K562 (cell line): ENCODE measurements at regions not wholly inside any gene's neighbourhood (a gene's known extent, or its start where the extent isn't known, plus 50 kb on each side); places are given as distances from the start of the nearest gene placed in this dataset.

Source experiments
- ARID1B ChIP-seq: fragments of 450-650 bp; IDR thresholded peaks from 2 replicates; pipeline ENCODE4 v1.6.1; 2016; ENCODE audit warnings: antibody characterized with exemption, mild to moderate bottlenecking, inconsistent platforms
- BMI1 ChIP-seq: fragments of 150-350 bp; IDR thresholded peaks from 2 replicates; pipeline ENCODE4 v1.6.1; 2014; ENCODE audit warnings: low read length
- CBX3 ChIP-seq, 2 experiments: IDR thresholded peaks; 1 replicate in 1 of 2; 2 replicates in 1 of 2; pipeline ENCODE4 v1.6.1; 2012; ENCODE audit warnings: inconsistent platforms in 2 of 2, low read length in 2 of 2, borderline replicate concordance in 1 of 2, control low read depth in 1 of 2
- EHMT2 ChIP-seq: fragments of 450-650 bp; IDR thresholded peaks from 2 replicates; pipeline ENCODE4 v1.6.1; 2018; ENCODE audit warnings: antibody characterized with exemption
- ETV1 ChIP-seq: fragments of 450-650 bp; conservative IDR thresholded peaks from 2 replicates; pipeline ENCODE4 v1.6.1; 2016; ENCODE audit warnings: missing genetic modification characterization, control low read depth, low read depth, missing compliant biosample characterization
- EZH2 ChIP-seq: IDR thresholded peaks from 2 replicates; pipeline ENCODE4 v1.6.1; 2012; ENCODE audit warnings: low read depth, mild to moderate bottlenecking, inconsistent platforms, low read length, borderline replicate concordance
- JUN ChIP-seq, 2 experiments: sonication (generic) in 1 of 2; formaldehyde crosslinking in 1 of 2; IDR thresholded peaks; 2 replicates each; pipeline versions ENCODE4 v1.6.1 to v1.8.0; 2012 to 2022; ENCODE audit warnings: borderline replicate concordance in 2 of 2, mild to moderate bottlenecking in 2 of 2, improper control_type of control experiment in 1 of 2, low read depth in 1 of 2, low read length in 1 of 2, missing genetic modification reagents in 1 of 2
- JUNB ChIP-seq: fragments of 450-650 bp; formaldehyde crosslinking; conservative IDR thresholded peaks from 2 replicates; pipeline ENCODE4 v1.4.0; 2020; ENCODE audit warnings: mild to moderate bottlenecking
- KLF1 ChIP-seq: fragments of 450-650 bp; IDR thresholded peaks from 2 replicates; pipeline ENCODE4 v1.6.1; 2016; ENCODE audit warnings: missing genetic modification characterization, missing compliant biosample characterization
- KLF10 ChIP-seq: fragments of 250-450 bp; sonication (Bioruptor Pico); IDR thresholded peaks from 2 replicates; pipeline ENCODE4 v1.6.1; 2021; ENCODE audit warnings: matching md5 sums
- LEF1 ChIP-seq: fragments of 450-650 bp; IDR thresholded peaks from 2 replicates; pipeline ENCODE4 v1.6.1; 2016; ENCODE audit warnings: mild to moderate bottlenecking
- PCBP2 ChIP-seq: fragments of 200-400 bp; formaldehyde crosslinking; IDR thresholded peaks from 2 replicates; pipeline ENCODE4 v1.6.1; 2018; ENCODE audit warnings: low read length, low read depth, mild to moderate bottlenecking, moderate library complexity; ENCODE audit not compliant: poor library complexity, severe bottlenecking
- PML ChIP-seq: IDR thresholded peaks from 2 replicates; pipeline ENCODE4 v1.6.1; 2012; ENCODE audit warnings: low read length, inconsistent platforms
- SREBF2 ChIP-seq: sonication (generic); formaldehyde crosslinking; IDR thresholded peaks from 2 replicates; pipeline ENCODE4 v1.4.0; 2020; ENCODE audit warnings: mild to moderate bottlenecking, missing genetic modification reagents
- TCF7L2 ChIP-seq: fragments of 150-350 bp; IDR thresholded peaks from 2 replicates; pipeline ENCODE4 v1.6.1; 2016; ENCODE audit warnings: low read depth, mild to moderate bottlenecking, low read length, moderate library complexity
- TRIM24 ChIP-seq, 2 experiments: fragments of 450-650 bp; IDR thresholded peaks; 2 replicates each; pipeline ENCODE4 v1.6.1; 2016
- VEZF1 ChIP-seq: fragments of 200-800 bp; sonication (Bioruptor generic); IDR thresholded peaks from 2 replicates; pipeline ENCODE4 v1.6.1; 2017; ENCODE audit warnings: missing genetic modification characterization, missing compliant biosample characterization
- ZBTB2 ChIP-seq: fragments of 450-650 bp; IDR thresholded peaks from 2 replicates; pipeline ENCODE4 v1.6.1; 2016; ENCODE audit warnings: antibody characterized with exemption
- ZC3H11A ChIP-seq: IDR thresholded peaks from 2 replicates; pipeline ENCODE4 v1.6.1; 2012; ENCODE audit warnings: low read depth, low read length, improper control_type of control experiment
- ZNF253 ChIP-seq: fragments of 250-450 bp; sonication (Bioruptor Pico); conservative IDR thresholded peaks from 2 replicates; pipeline ENCODE4 v1.6.1; 2021; ENCODE audit warnings: mild to moderate bottlenecking
- ZNF316 ChIP-seq: fragments of 450-650 bp; IDR thresholded peaks from 2 replicates; pipeline ENCODE4 v1.6.1; 2016
- ZNF347 ChIP-seq: fragments of 450-650 bp; formaldehyde crosslinking; IDR thresholded peaks from 2 replicates; pipeline ENCODE4 v1.4.0; 2020; ENCODE audit warnings: low read depth, mild to moderate bottlenecking, moderate library complexity
- ZNF431 ChIP-seq: sonication (generic); formaldehyde crosslinking; IDR thresholded peaks from 2 replicates; pipeline ENCODE4 v1.8.0; 2022; ENCODE audit warnings: mild to moderate bottlenecking, missing genetic modification reagents
- ZNF551 ChIP-seq: fragments of 250-450 bp; sonication (Bioruptor Pico); IDR thresholded peaks from 2 replicates; pipeline ENCODE4 v1.5.0; 2021; ENCODE audit warnings: mild to moderate bottlenecking, moderate library complexity
- ZNF57 ChIP-seq: fragments of 450-650 bp; formaldehyde crosslinking; IDR thresholded peaks from 2 replicates; pipeline ENCODE4 v1.4.0; 2020; ENCODE audit warnings: mild to moderate bottlenecking, moderate library complexity
- ZZZ3 ChIP-seq: fragments of 450-650 bp; IDR thresholded peaks from 2 replicates; pipeline ENCODE4 v1.6.1; 2016; ENCODE audit warnings: antibody characterized with exemption, mild to moderate bottlenecking, moderate library complexity
- TF ChIP-seq, protein P1 (sequence below): fragments of 200-800 bp; sonication (Bioruptor generic); IDR thresholded peaks from 2 replicates; pipeline ENCODE4 v1.6.1; 2017; ENCODE audit warnings: missing genetic modification characterization, missing compliant biosample characterization

GRCh38 chr16:86664522-86665318 lies 86.4 kb downstream of the FOXL1 start (continued):
- TF ChIP-seq, protein P1, sequence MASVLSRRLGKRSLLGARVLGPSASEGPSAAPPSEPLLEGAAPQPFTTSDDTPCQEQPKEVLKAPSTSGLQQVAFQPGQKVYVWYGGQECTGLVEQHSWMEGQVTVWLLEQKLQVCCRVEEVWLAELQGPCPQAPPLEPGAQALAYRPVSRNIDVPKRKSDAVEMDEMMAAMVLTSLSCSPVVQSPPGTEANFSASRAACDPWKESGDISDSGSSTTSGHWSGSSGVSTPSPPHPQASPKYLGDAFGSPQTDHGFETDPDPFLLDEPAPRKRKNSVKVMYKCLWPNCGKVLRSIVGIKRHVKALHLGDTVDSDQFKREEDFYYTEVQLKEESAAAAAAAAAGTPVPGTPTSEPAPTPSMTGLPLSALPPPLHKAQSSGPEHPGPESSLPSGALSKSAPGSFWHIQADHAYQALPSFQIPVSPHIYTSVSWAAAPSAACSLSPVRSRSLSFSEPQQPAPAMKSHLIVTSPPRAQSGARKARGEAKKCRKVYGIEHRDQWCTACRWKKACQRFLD (CRISPR knock-in tag): 0 out of 2 replicates have a peak, but pooled peaks have one; percentile 35
- no peak; the same call in 1 of the 2 replicates for TF ChIP-seq ZBTB2
- no peak for TF ChIP-seq ZZZ3
- TF ChIP-seq ARID1B: peak; percentile 81
- no peak for TF ChIP-seq ZC3H11A
- no peak for TF ChIP-seq PML
- no peak for TF ChIP-seq KLF10 (CRISPR knock-in tag)
- peak; percentile 39 to 45; a peak in 2 of 4 replicates for TF ChIP-seq TRIM24 (IDR thresholded peaks at IDR 0.05)
- no peak for TF ChIP-seq ZNF253 (CRISPR knock-in tag)
- TF ChIP-seq EHMT2: 0 out of 2 replicates have a peak, but pooled peaks have one; percentile 32
- TF ChIP-seq ZNF551 (CRISPR knock-in tag): no peak
- no peak for TF ChIP-seq ZNF347 (CRISPR knock-in tag)
- TF ChIP-seq JUNB (CRISPR knock-in tag): 0 out of 2 replicates have a peak, but pooled peaks have one; percentile 26
- peak; percentile 73 for TF ChIP-seq ZNF316
- TF ChIP-seq JUN (IDR thresholded peaks at IDR 0.05; ENCODE audit: borderline replicate concordance, low read depth, low read length): peak; percentile 85
- no peak for TF ChIP-seq JUN (CRISPR knock-in tag; IDR thresholded peaks at IDR 0.05; ENCODE audit: borderline replicate concordance)
- TF ChIP-seq VEZF1 (CRISPR knock-in tag): peak; percentile 69
- no peak for TF ChIP-seq TCF7L2
- no peak for TF ChIP-seq EZH2
- TF ChIP-seq ZNF57: no peak
- TF ChIP-seq SREBF2 (CRISPR knock-in tag): no peak
- peak; percentile 56 for TF ChIP-seq ETV1
- no peak for TF ChIP-seq PCBP2
- TF ChIP-seq CBX3 (IDR thresholded peaks at IDR 0.05; ENCODE audit: borderline replicate concordance in 1 of 2, low read length in 2 of 2): no peak; a peak in 1 of 3 replicates
- no peak for TF ChIP-seq KLF1 (tag)
- TF ChIP-seq BMI1: no peak
- TF ChIP-seq ZNF431 (CRISPR knock-in tag): no peak
- TF ChIP-seq LEF1: peak; percentile 69; the same call in 1 of the 2 replicates
